GM12865 (cell line): ENCODE measurements at regions not wholly inside any gene's neighbourhood (a gene's known extent, or its start where the extent isn't known, plus 50 kb on each side); places are given as distances from the start of the nearest gene placed in this dataset.

ENCODE experiments used
- DNase-seq: peaks from one replicate; pipeline ENCODE4 v3.0.0; 2010; ENCODE audit warnings: low read depth
- H3K4me3 ChIP-seq: 2 replicates; pipeline ENCODE4 v1.5.1; 2011; ENCODE audit warnings: mild to moderate bottlenecking, low read depth, low read length, control low read depth
- TF ChIP-seq, protein P1 (sequence below): IDR thresholded peaks from 2 replicates; pipeline ENCODE4 v1.5.1; 2011; ENCODE audit warnings: low read length, control low read depth, low read depth, inconsistent platforms; ENCODE audit not compliant: insufficient read depth; ENCODE audit errors: missing control alignments

DNA sequence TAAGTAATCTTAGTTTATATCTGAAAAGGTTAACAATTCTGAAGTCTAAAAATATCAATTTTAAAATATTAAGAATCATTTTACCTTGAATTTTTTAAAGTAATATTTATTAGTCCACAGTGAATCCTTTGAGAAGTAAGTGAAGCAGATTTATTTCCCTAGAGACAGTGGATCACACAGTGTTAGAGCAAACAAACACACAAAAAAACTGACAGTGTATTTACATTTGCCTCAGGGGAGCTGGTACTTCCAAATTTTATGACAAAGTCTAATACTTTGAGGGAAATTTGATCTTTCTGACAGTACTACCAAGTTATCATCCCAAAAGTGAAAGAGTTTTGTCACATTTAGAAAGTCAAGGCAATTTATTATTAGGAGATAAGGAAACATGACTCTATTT lies 1750.6 kb upstream of the CDH9 start:
- TF ChIP-seq, protein P1, sequence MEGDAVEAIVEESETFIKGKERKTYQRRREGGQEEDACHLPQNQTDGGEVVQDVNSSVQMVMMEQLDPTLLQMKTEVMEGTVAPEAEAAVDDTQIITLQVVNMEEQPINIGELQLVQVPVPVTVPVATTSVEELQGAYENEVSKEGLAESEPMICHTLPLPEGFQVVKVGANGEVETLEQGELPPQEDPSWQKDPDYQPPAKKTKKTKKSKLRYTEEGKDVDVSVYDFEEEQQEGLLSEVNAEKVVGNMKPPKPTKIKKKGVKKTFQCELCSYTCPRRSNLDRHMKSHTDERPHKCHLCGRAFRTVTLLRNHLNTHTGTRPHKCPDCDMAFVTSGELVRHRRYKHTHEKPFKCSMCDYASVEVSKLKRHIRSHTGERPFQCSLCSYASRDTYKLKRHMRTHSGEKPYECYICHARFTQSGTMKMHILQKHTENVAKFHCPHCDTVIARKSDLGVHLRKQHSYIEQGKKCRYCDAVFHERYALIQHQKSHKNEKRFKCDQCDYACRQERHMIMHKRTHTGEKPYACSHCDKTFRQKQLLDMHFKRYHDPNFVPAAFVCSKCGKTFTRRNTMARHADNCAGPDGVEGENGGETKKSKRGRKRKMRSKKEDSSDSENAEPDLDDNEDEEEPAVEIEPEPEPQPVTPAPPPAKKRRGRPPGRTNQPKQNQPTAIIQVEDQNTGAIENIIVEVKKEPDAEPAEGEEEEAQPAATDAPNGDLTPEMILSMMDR, result no peak
- H3K4me3 ChIP-seq, result no peak overlapping the region
- no peak for DNase-seq

DNA sequence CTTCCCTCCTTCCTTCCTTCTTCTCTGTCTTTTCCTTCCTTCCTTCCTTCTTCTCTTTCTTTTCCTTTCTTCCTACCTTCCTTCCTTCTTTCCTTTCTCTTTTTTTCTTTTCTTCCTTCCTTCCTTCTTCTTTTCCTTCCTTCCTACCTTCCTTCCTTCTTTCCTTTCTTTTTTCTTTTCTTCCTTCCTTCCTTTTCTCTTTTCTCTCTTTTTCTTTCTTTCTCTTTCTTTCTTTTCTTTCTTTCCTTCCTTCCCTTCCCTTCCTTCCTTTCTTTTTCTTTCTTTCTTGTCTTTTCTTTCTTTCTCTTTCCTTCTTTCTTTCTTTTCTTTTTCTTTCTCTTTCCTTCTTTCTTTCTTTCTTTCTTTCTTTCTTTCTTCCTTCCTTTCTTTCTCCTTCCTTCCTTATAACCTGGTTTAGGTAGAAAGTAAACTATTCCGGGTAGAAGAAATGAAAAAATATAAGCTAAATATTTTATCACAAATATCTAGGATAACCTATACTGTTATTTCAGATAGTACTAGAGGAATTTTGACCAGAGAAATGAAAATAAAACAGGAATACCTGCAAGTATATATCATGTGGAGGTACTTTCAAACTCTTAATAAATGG lies 1741.8 kb upstream of the CDH9 start:
- no peak for DNase-seq
- no peak overlapping the region for H3K4me3 ChIP-seq
- TF ChIP-seq, protein P1, result no peak

DNA sequence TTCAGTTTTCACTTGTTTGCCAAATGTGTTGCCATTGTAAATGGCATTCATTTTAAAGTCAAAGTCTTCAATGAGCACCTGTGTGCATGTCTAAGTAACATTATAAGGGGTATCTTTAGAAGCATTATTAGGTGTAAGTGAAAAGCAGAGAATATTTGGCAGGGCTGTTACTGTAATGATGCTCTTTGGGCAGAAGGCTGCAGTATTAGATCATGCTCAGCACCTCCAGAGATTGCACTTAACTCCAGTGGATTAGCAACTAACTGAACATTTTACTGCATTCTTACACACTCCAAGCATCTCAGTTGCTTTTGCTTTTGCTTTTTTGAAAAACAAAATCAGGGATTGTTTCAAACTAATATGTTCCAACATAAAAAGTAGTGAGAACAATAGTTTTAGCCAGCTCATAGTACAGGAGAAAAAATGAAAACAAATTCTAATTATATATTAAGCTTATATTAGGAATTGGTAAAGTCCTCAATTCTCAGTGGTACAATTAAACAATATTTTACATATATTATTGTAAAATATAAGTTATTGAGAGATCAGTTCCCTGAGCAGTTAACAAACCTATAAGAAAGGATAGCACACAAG lies 1740.9 kb upstream of the CDH9 start:
- no peak overlapping the region for H3K4me3 ChIP-seq
- DNase-seq, result no peak
- TF ChIP-seq, protein P1, result no peak

DNA sequence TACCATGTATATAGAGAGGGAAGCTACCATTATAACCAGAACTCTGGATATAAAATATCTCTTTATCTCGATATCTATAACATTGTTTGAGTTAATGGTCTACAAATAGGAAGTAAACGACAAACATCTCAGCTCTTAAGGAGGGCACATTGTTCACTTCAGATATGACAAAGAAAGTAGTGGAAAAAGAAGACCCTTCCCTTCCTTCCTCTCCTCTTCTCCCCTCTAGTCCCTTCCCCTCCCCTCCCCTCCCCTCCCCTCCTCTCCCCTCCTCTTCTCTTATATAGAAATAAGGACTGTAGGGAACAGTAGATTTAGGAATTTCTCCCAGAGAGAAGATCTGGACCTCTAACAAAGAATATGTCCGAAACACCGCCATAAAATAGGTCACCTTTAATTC lies 1731.9 kb upstream of the CDH9 start:
- DNase-seq, result no peak

DNA sequence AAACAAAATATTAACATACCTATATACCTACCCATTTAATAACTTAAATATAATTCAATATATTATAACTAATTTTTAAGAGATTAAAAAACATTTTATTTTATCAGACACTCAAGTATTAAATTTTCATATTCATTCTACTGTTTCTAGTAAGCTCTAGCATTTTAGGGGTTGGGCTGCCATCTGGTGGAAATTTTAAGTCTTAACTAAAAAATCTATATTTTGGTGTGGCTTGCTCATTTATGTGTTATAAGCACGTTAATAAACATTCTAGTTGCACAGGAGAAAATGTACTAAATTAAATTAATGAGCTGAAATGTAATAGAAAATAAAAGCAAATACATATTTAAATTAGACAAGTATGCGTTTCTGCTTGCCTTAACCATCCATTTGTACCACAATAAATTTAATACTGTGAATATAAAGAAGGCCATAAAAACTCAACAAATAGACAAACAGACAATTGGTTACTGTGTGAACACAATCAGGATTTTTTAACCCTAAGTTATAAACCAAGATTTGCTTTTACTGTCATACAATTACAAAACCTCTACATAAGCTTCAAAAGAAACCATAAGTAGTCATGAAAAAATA lies 1728.3 kb upstream of the CDH9 start:
- DNase-seq, result peak; percentile 19

More for the DNA sequence above, 1731.9 kb upstream of the CDH9 start:
- no peak overlapping the region for H3K4me3 ChIP-seq
- TF ChIP-seq, protein P1, result no peak

DNA sequence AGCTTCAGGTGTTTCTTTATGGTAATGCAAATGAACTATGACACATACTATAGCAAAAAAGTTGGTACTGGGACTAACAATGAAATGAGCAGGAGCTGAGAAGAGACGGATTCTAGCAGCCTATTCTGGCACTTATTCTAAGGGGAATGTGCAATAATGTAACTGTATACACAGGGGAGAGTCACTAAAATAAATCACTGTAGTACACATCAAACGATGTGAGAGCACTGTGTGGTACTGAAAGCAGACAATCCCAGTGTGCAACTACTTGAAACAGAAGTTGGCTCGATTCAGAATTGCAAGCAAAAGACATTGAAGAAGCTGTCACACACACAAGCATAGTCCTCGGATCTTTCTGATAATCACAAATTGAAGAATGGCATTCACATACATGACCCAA lies 1713.0 kb upstream of the CDH9 start:
- TF ChIP-seq, protein P1, result no peak
- no peak overlapping the region for H3K4me3 ChIP-seq
- DNase-seq, result no peak

More for the DNA sequence above, 1728.3 kb upstream of the CDH9 start:
- TF ChIP-seq, protein P1, result no peak
- no peak overlapping the region for H3K4me3 ChIP-seq
